Prostate gland (tissue), 2 donors: ENCODE measurements at regions not wholly inside any gene's neighbourhood (a gene's known extent, or its start where the extent isn't known, plus 50 kb on each side); places are given as distances from the start of the nearest gene placed in this dataset.

Experiments used
- DNase-seq: peaks from one replicate; pipeline ENCODE4 v3.0.0-alpha.2; 2019; ENCODE audit warnings: low spot score
- H3K27ac ChIP-seq, 2 donors: fragments of 200-600 bp; sonication (generic); 2 replicates each; pipeline ENCODE4 v1.5.1; 2017 to 2019
- H3K27me3 ChIP-seq: fragments of 200-600 bp; sonication (generic); replicated peaks from 2 replicates; pipeline ENCODE4 v1.5.1; 2019; ENCODE audit not compliant: insufficient read depth
- H3K36me3 ChIP-seq, 2 donors: fragments of 200-600 bp; sonication (generic); 1 replicate in 1 of 2; 2 replicates in 1 of 2; pipeline versions ENCODE4 v1.5.1 to v1.8.1; 2017 to 2019
- H3K4me1 ChIP-seq: fragments of 200-600 bp; sonication (generic); replicated peaks from 2 replicates; pipeline ENCODE4 v1.5.1; 2019
- H3K4me3 ChIP-seq, 2 donors: fragments of 200-600 bp; sonication (generic); 2 replicates each; pipeline ENCODE4 v1.5.1; 2017 to 2019
- H3K9me3 ChIP-seq: fragments of 200-600 bp; sonication (generic); 2 replicates; pipeline ENCODE4 v1.5.1; 2017
- CTCF ChIP-seq, 4 experiments: fragments of 200-600 bp in 2 of 4; fragments of 450-650 bp in 2 of 4; sonication (generic) in 2 of 4; IDR thresholded peaks; 1 replicate in 3 of 4; 2 replicates in 1 of 4; pipeline ENCODE4 v1.5.1; 2016 to 2019; ENCODE audit warnings: antibody characterized with exemption in 4 of 4, mild to moderate bottlenecking in 2 of 4, moderate library complexity in 2 of 4
- POLR2A ChIP-seq: fragments of 450-650 bp; IDR thresholded peaks from one replicate; pipeline ENCODE4 v1.6.1; 2016; ENCODE audit warnings: antibody characterized with exemption, mild to moderate bottlenecking
- POLR2AphosphoS5 ChIP-seq: sonication (generic); formaldehyde crosslinking; IDR thresholded peaks from one replicate; pipeline ENCODE4 v1.6.1; 2017; ENCODE audit warnings: antibody characterized with exemption
- WGBS: methylation state at CpG from one replicate; pipeline ENCODE4 v1.1.5; 2018; 5-methylcytosine and 5-hydroxymethylcytosine counted together
- intact Hi-C: fragments of 100-400 bp; cut with DNase I; formaldehyde crosslinking; loops from one replicate; pipeline ENCODE4 v1.14.2; 2022

GRCh38 chr3:132199451-132199850 is 117.8 kb upstream of the ACP3 start:
- Histone ChIP-seq H3K27me3 (no peaks in the 10 kb centered on the region), H3K9me3 (no peaks in the 10 kb centered on the region), H3K36me3 (no peaks in the 10 kb centered on the region), H3K4me1 (no peaks in the 10 kb centered on the region), H3K4me3 (no peak overlapping the region), H3K27ac (no peak overlapping the region)
- 81% methylated on average over 1 of the region's 1 CpG for WGBS
- TF ChIP-seq POLR2A (no peak), CTCF (IDR thresholded peaks at IDR 0.05) (no peak), POLR2AphosphoS5 (no peak)
- intact Hi-C loops, result no loop called here
- no peak for DNase-seq

- TF ChIP-seq CTCF (IDR thresholded peaks at IDR 0.05) (no peak), POLR2AphosphoS5 (no peak), POLR2A (no peak)
- intact Hi-C loops, result no loop called here
- no peak overlapping the region for H3K27ac ChIP-seq
- 99% methylated on average over 3 of the region's 3 CpGs for WGBS
- H3K9me3 ChIP-seq, result no peaks in the 10 kb centered on the region
- no peak overlapping the region for H3K4me3 ChIP-seq
- no peaks in the 10 kb centered on the region for H3K4me1 ChIP-seq
- H3K36me3 ChIP-seq, result no peaks in the 10 kb centered on the region
- H3K27me3 ChIP-seq, result no peaks in the 10 kb centered on the region
- no peak for DNase-seq
These were observed 114.6 kb upstream of the ACP3 start for GRCh38 chr3:132202586-132202985.

GRCh38 chr3:132203889-132204596 is 113.2 kb upstream of the ACP3 start:
- Histone ChIP-seq H3K27me3 (no peaks in the 10 kb centered on the region), H3K27ac (no peak overlapping the region), H3K36me3 (no peaks in the 10 kb centered on the region), H3K4me3 (no peak overlapping the region), H3K4me1 (no peaks in the 10 kb centered on the region), H3K9me3 (no peaks in the 10 kb centered on the region)
- intact Hi-C loops, result no loop called here
- no peak for TF ChIP-seq POLR2AphosphoS5
- no peak for TF ChIP-seq CTCF (IDR thresholded peaks at IDR 0.05)
- TF ChIP-seq POLR2A, result no peak
- DNase-seq, result no peak
- WGBS, result 61% methylated on average over 3 of the region's 3 CpGs

- intact Hi-C loops, result no loop called here
- no peaks in the 10 kb centered on the region for H3K9me3 ChIP-seq
- no peak overlapping the region for H3K4me3 ChIP-seq
- H3K36me3 ChIP-seq, result no peaks in the 10 kb centered on the region
- no peak for DNase-seq
- TF ChIP-seq CTCF (IDR thresholded peaks at IDR 0.05), result no peak
- TF ChIP-seq POLR2A, result no peak
- no peak for TF ChIP-seq POLR2AphosphoS5
- H3K27me3 ChIP-seq, result no peaks in the 10 kb centered on the region
- no peak overlapping the region for H3K27ac ChIP-seq
- H3K4me1 ChIP-seq, result no peaks in the 10 kb centered on the region
These were observed 111.6 kb upstream of the ACP3 start for GRCh38 chr3:132205609-132206008.

- TF ChIP-seq POLR2AphosphoS5 (no peak), CTCF (IDR thresholded peaks at IDR 0.05) (no peak), POLR2A (no peak)
- H3K36me3 ChIP-seq, result no peaks in the 10 kb centered on the region
- no peaks in the 10 kb centered on the region for H3K9me3 ChIP-seq
- intact Hi-C loops, result no loop called here
- H3K4me3 ChIP-seq, result no peak overlapping the region
- no peaks in the 10 kb centered on the region for H3K4me1 ChIP-seq
- no peak overlapping the region for H3K27ac ChIP-seq
- H3K27me3 ChIP-seq, result no peaks in the 10 kb centered on the region
- no peak for DNase-seq
These were observed 107.4 kb upstream of the ACP3 start for GRCh38 chr3:132209855-132210254.
